ENCODE measurements at regions not wholly inside any gene's neighbourhood (a gene's known extent, or its start where the extent isn't known, plus 50 kb on each side); places are given as distances from the start of the nearest gene placed in this dataset.

GRCh38 chr4:31089815-31090214 is 369.6 kb downstream of the PCDH7 start:
- Histone ChIP-seq H3K4me3 (ENCODE audit: low read depth in 2 of 2, low read length in 2 of 2) (no peak overlapping the region), H3K27ac (ENCODE audit: low read length) (no peak overlapping the region), H3K9me3 (ENCODE audit: control insufficient read depth, insufficient read depth, low read depth, low read length) (no peaks in the 10 kb centered on the region), H3K27me3 (ENCODE audit: control insufficient read depth, insufficient read depth, low read length) (no peaks in the 10 kb centered on the region), H3K4me1 (ENCODE audit: control insufficient read depth, insufficient read depth, low read length) (no peaks in the 10 kb centered on the region; the same call in 1 of the 2 replicates), H3K36me3 (ENCODE audit: control insufficient read depth, insufficient read depth, low read length) (no peaks in the 10 kb centered on the region)
- TF ChIP-seq CTCF (IDR thresholded peaks at IDR 0.05) (no peak), TCF7L2 (IDR thresholded peaks at IDR 0.05; ENCODE audit: low read depth, low read length) (peak; percentile 70; the same call in 1 of the 2 replicates)
- ATAC-seq (peak; percentile 78), DNase-seq (ENCODE audit: low read depth, low spot score) (no peak)
- in situ Hi-C loops (cut with HindIII; ENCODE audit: low pct_unique_long_range_greater_than_20kb, low sequenced_read_pairs): no loop called here
- intact Hi-C loops (cut with micrococcal nuclease; ENCODE audit: unreplicated experiment): no loop called here
- CTCF ChIA-PET: no interaction called here
- BruUV-seq (replicated peaks): no TSS peak
- POLR2A ChIA-PET: no interaction called here

GRCh38 chr4:31094474-31094873 is 374.3 kb downstream of the PCDH7 start:
- TF ChIP-seq REST (IDR thresholded peaks at IDR 0.05; ENCODE audit: insufficient read depth in 1 of 2, low read depth in 2 of 2, low read length in 1 of 2): no peak
- no peak for TF ChIP-seq CTCF (IDR thresholded peaks at IDR 0.05)
- TF ChIP-seq TCF7L2 (IDR thresholded peaks at IDR 0.05; ENCODE audit: low read depth, low read length): no peak
- TF ChIP-seq SIN3A (IDR thresholded peaks at IDR 0.05; ENCODE audit: borderline replicate concordance, insufficient read depth, low read depth, low read length): no peak
- no peak for TF ChIP-seq POLR2AphosphoS5 (IDR thresholded peaks at IDR 0.05; ENCODE audit: low read depth, low read length)
- no peak for DNase-seq (ENCODE audit: low read depth, low spot score)
- no peak for ATAC-seq
- Histone ChIP-seq H3K27me3 (ENCODE audit: control insufficient read depth, insufficient read depth, low read length) (no peaks in the 10 kb centered on the region), H3K27ac (ENCODE audit: low read length) (no peak overlapping the region), H3K4me1 (ENCODE audit: control insufficient read depth, insufficient read depth, low read length) (no peaks in the 10 kb centered on the region; the same call in 1 of the 2 replicates), H3K36me3 (ENCODE audit: control insufficient read depth, insufficient read depth, low read length) (no peaks in the 10 kb centered on the region), H3K4me3 (ENCODE audit: low read depth in 2 of 2, low read length in 2 of 2) (no peak overlapping the region), H3K9me3 (ENCODE audit: control insufficient read depth, insufficient read depth, low read depth, low read length) (no peaks in the 10 kb centered on the region)
- in situ Hi-C loops (cut with HindIII; ENCODE audit: low pct_unique_long_range_greater_than_20kb, low sequenced_read_pairs): no loop called here
- intact Hi-C loops (cut with micrococcal nuclease; ENCODE audit: unreplicated experiment): no loop called here
- ChIA-PET CTCF (no interaction called here), POLR2A (no interaction called here)
- BruUV-seq (replicated peaks): no TSS peak

- POLR2A ChIA-PET: no interaction called here
- no peak overlapping the region for H3K27ac ChIP-seq (ENCODE audit: low read length)
- no peak overlapping the region for H3K4me3 ChIP-seq (ENCODE audit: low read depth in 2 of 2, low read length in 2 of 2)
- no peak for ATAC-seq
- no peaks in the 10 kb centered on the region for H3K27me3 ChIP-seq (ENCODE audit: control insufficient read depth, insufficient read depth, low read length)
- DNase-seq (ENCODE audit: low read depth, low spot score): no peak
- intact Hi-C loops (cut with micrococcal nuclease; ENCODE audit: unreplicated experiment) (no loop called here), in situ Hi-C loops (cut with HindIII; ENCODE audit: low pct_unique_long_range_greater_than_20kb, low sequenced_read_pairs) (no loop called here)
- no peaks in the 10 kb centered on the region for H3K36me3 ChIP-seq (ENCODE audit: control insufficient read depth, insufficient read depth, low read length)
- no peaks in the 10 kb centered on the region for H3K4me1 ChIP-seq (ENCODE audit: control insufficient read depth, insufficient read depth, low read length)
- no TSS peak for BruUV-seq (replicated peaks)
- TF ChIP-seq CTCF (IDR thresholded peaks at IDR 0.05): no peak
- CTCF ChIA-PET: no interaction called here
- no peaks in the 10 kb centered on the region for H3K9me3 ChIP-seq (ENCODE audit: control insufficient read depth, insufficient read depth, low read depth, low read length)
Measured at GRCh38 chr4:31097999-31098398, 377.8 kb downstream of the PCDH7 start.

Data from Panc1 (cell line).